Esophagus muscularis mucosa (tissue), 4 donors: ENCODE measurements at regions not wholly inside any gene's neighbourhood (a gene's known extent, or its start where the extent isn't known, plus 50 kb on each side); places are given as distances from the start of the nearest gene placed in this dataset.

Experiments
- CTCF ChIP-seq, 3 experiments: fragments of 200-600 bp in 2 of 3; fragments of 450-650 bp in 1 of 3; sonication (generic) in 2 of 3; IDR thresholded peaks; one replicate each; pipeline ENCODE4 v1.5.1; 2017 to 2019; ENCODE audit warnings: antibody characterized with exemption in 3 of 3, mild to moderate bottlenecking in 2 of 3, moderate library complexity in 1 of 3
- EP300 ChIP-seq: sonication (generic); formaldehyde crosslinking; IDR thresholded peaks from one replicate; pipeline ENCODE4 v1.6.1; 2017; ENCODE audit warnings: antibody characterized with exemption
- POLR2A ChIP-seq: fragments of 450-650 bp; IDR thresholded peaks from one replicate; pipeline ENCODE4 v1.6.1; 2017; ENCODE audit warnings: antibody characterized with exemption, moderate library complexity, mild to moderate bottlenecking, low read depth

GRCh38 chr11:19442554-19442910 lies 201.8 kb upstream of the E2F8 start:
- TF ChIP-seq CTCF (IDR thresholded peaks at IDR 0.05), result no peak
- TF ChIP-seq EP300, result no peak
- no peak for TF ChIP-seq POLR2A
